IMR-90 (cell line): ENCODE measurements at regions not wholly inside any gene's neighbourhood (a gene's known extent, or its start where the extent isn't known, plus 50 kb on each side); places are given as distances from the start of the nearest gene placed in this dataset.

ENCODE experiments used
- POLR2A ChIP-seq: IDR thresholded peaks from 2 replicates; pipeline ENCODE4 v1.6.1; 2012; ENCODE audit warnings: mild to moderate bottlenecking, low read depth, low read length
- RAD21 ChIP-seq: IDR thresholded peaks from 2 replicates; pipeline ENCODE4 v1.6.1; 2012; ENCODE audit warnings: low read length, improper control_type of control experiment
- RCOR1 ChIP-seq: IDR thresholded peaks from 2 replicates; pipeline ENCODE4 v1.6.1; 2012; ENCODE audit warnings: mild to moderate bottlenecking, low read length, improper control_type of control experiment; ENCODE audit not compliant: insufficient replicate concordance
- TF ChIP-seq, protein P1 (sequence below): conservative IDR thresholded peaks from 2 replicates; pipeline ENCODE4 v1.5.1; 2012; ENCODE audit warnings: mild to moderate bottlenecking, low read depth, low read length, improper control_type of control experiment
- TF ChIP-seq, protein P2 (sequence below): fragments of 150-350 bp; IDR thresholded peaks from 2 replicates; pipeline ENCODE4 v1.6.1; 2017; ENCODE audit warnings: mild to moderate bottlenecking, antibody characterized with exemption, low read length, low read depth

- TF ChIP-seq POLR2A (no peak), RAD21 (no peak), RCOR1 (no peak)
- TF ChIP-seq, protein P1, sequence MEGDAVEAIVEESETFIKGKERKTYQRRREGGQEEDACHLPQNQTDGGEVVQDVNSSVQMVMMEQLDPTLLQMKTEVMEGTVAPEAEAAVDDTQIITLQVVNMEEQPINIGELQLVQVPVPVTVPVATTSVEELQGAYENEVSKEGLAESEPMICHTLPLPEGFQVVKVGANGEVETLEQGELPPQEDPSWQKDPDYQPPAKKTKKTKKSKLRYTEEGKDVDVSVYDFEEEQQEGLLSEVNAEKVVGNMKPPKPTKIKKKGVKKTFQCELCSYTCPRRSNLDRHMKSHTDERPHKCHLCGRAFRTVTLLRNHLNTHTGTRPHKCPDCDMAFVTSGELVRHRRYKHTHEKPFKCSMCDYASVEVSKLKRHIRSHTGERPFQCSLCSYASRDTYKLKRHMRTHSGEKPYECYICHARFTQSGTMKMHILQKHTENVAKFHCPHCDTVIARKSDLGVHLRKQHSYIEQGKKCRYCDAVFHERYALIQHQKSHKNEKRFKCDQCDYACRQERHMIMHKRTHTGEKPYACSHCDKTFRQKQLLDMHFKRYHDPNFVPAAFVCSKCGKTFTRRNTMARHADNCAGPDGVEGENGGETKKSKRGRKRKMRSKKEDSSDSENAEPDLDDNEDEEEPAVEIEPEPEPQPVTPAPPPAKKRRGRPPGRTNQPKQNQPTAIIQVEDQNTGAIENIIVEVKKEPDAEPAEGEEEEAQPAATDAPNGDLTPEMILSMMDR = no peak
- TF ChIP-seq, protein P2, sequence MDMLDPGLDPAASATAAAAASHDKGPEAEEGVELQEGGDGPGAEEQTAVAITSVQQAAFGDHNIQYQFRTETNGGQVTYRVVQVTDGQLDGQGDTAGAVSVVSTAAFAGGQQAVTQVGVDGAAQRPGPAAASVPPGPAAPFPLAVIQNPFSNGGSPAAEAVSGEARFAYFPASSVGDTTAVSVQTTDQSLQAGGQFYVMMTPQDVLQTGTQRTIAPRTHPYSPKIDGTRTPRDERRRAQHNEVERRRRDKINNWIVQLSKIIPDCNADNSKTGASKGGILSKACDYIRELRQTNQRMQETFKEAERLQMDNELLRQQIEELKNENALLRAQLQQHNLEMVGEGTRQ = no peak
These were observed 154.1 kb downstream of the SNX18 start for GRCh38 chr5:54671681-54672080.
